Colonic mucosa (tissue), 4 donors: ENCODE measurements at regions not wholly inside any gene's neighbourhood (a gene's known extent, or its start where the extent isn't known, plus 50 kb on each side); places are given as distances from the start of the nearest gene placed in this dataset.

ENCODE experiments used
- DNase-seq: peaks from one replicate; pipeline ENCODE4 v3.0.0-alpha.2; 2020
- H3K27ac ChIP-seq: fragments of 200-600 bp; one replicate; pipeline ENCODE4 v1.8.0; 2021
- H3K27me3 ChIP-seq: fragments of 200-600 bp; one replicate; pipeline ENCODE4 v1.8.0; 2021
- H3K36me3 ChIP-seq: fragments of 200-600 bp; one replicate; pipeline ENCODE4 v1.8.0; 2021
- H3K4me1 ChIP-seq: fragments of 200-600 bp; one replicate; pipeline ENCODE4 v1.8.0; 2021; ENCODE audit warnings: mild to moderate bottlenecking
- H3K4me3 ChIP-seq: fragments of 200-600 bp; one replicate; pipeline ENCODE4 v1.8.0; 2021
- H3K9ac ChIP-seq, 2 donors: one replicate each; pipeline ENCODE4 v1.7.0; 2013; ENCODE audit warnings: control low read depth in 2 of 2, low read depth in 2 of 2, low read length in 2 of 2
- H3K9me3 ChIP-seq: fragments of 200-600 bp; one replicate; pipeline ENCODE4 v1.8.0; 2021
- CTCF ChIP-seq: fragments of 200-600 bp; IDR thresholded peaks from one replicate; pipeline ENCODE4 v1.8.0; 2022; ENCODE audit warnings: antibody characterized with exemption, mild to moderate bottlenecking
- intact Hi-C: fragments of 100-400 bp; cut with DNase I; formaldehyde crosslinking; loops from one replicate; pipeline ENCODE4 v1.14.1; 2022
- donor health status: healthy.
- donor health status: DM: no; HTN: no; CAD: no.
- donor health status: DM: no; HTN: no; CAD: no.

GRCh38 chr12:111029305-111029704, 108.9 kb upstream of the MYL2 start:
- Histone ChIP-seq H3K36me3 (no peaks in the 10 kb centered on the region), H3K4me3 (no peak overlapping the region), H3K9ac (no peak overlapping the region), H3K9me3 (no peaks in the 10 kb centered on the region), H3K27me3 (peaks cover 20% of the 10 kb centered on the region), H3K4me1 (no peaks in the 10 kb centered on the region), H3K27ac (no peak overlapping the region)
- no peak for DNase-seq
- intact Hi-C loops = loop anchor here (5.0 kb wide), 2 partner anchors 268 to 283 kb away; no protein-coding TSS in a partner anchor
- no peak for TF ChIP-seq CTCF

GRCh38 chr12:111028830-111029229, 108.5 kb upstream of the MYL2 start:
- Histone ChIP-seq H3K27ac (no peak overlapping the region), H3K36me3 (no peaks in the 10 kb centered on the region), H3K4me3 (no peak overlapping the region), H3K27me3 (peaks cover 19% of the 10 kb centered on the region), H3K9ac (no peak overlapping the region), H3K9me3 (no peaks in the 10 kb centered on the region), H3K4me1 (no peaks in the 10 kb centered on the region)
- DNase-seq = no peak
- TF ChIP-seq CTCF = no peak
- intact Hi-C loops = loop anchor here (5.0 kb wide), 2 partner anchors 268 to 283 kb away; no protein-coding TSS in a partner anchor

- H3K4me1 ChIP-seq = no peaks in the 10 kb centered on the region
- no peak for DNase-seq
- H3K27me3 ChIP-seq = peaks cover 9% of the 10 kb centered on the region
- TF ChIP-seq CTCF = no peak
- no peaks in the 10 kb centered on the region for H3K9me3 ChIP-seq
- H3K27ac ChIP-seq = no peak overlapping the region
- intact Hi-C loops = loop anchor here (5.0 kb wide), 2 partner anchors 270 to 285 kb away; no protein-coding TSS in a partner anchor
- H3K36me3 ChIP-seq = no peaks in the 10 kb centered on the region
- H3K9ac ChIP-seq = no peak overlapping the region
- no peak overlapping the region for H3K4me3 ChIP-seq
These were observed 107.1 kb upstream of the MYL2 start for GRCh38 chr12:111027431-111027830.

- no peak for TF ChIP-seq CTCF
- no peaks in the 10 kb centered on the region for H3K36me3 ChIP-seq
- no peak for DNase-seq
- H3K4me3 ChIP-seq = no peak overlapping the region
- H3K9ac ChIP-seq = no peak overlapping the region
- no peaks in the 10 kb centered on the region for H3K4me1 ChIP-seq
- no peak overlapping the region for H3K27ac ChIP-seq
- no peaks in the 10 kb centered on the region for H3K27me3 ChIP-seq
- intact Hi-C loops = loop anchor here (5.0 kb wide), 2 partner anchors 271 to 286 kb away; no protein-coding TSS in a partner anchor
- H3K9me3 ChIP-seq = no peaks in the 10 kb centered on the region
These were observed 105.5 kb upstream of the MYL2 start for GRCh38 chr12:111025792-111026430.

GRCh38 chr12:111025301-111025700, 104.9 kb upstream of the MYL2 start:
- intact Hi-C loops = loop anchor here (5.0 kb wide), 2 partner anchors 272 to 287 kb away; no protein-coding TSS in a partner anchor
- TF ChIP-seq CTCF = no peak
- no peaks in the 10 kb centered on the region for H3K4me1 ChIP-seq
- DNase-seq = no peak
- H3K4me3 ChIP-seq = no peak overlapping the region
- H3K9ac ChIP-seq = no peak overlapping the region
- no peak overlapping the region for H3K27ac ChIP-seq
- H3K36me3 ChIP-seq = no peaks in the 10 kb centered on the region
- no peaks in the 10 kb centered on the region for H3K9me3 ChIP-seq
- H3K27me3 ChIP-seq = no peaks in the 10 kb centered on the region
